Fibroblast of mammary gland (primary cell): ENCODE measurements at regions not wholly inside any gene's neighbourhood (a gene's known extent, or its start where the extent isn't known, plus 50 kb on each side); places are given as distances from the start of the nearest gene placed in this dataset.
A peak's percentile ranks its signal among the peaks of the same experiment; 100 is the strongest.

Experiments
- DNase-seq: peaks from one replicate; pipeline ENCODE4 v3.0.0-alpha.2; 2010; ENCODE audit warnings: low read depth
- H3K4me3 ChIP-seq: 2 replicates; pipeline ENCODE4 v1.5.1; 2011; ENCODE audit warnings: low read depth, mild to moderate bottlenecking, low read length, moderate library complexity; ENCODE audit not compliant: control insufficient read depth
- TF ChIP-seq, protein P1 (sequence below): conservative IDR thresholded peaks from 2 replicates; pipeline ENCODE4 v1.5.1; 2011; ENCODE audit warnings: low read depth, low read length, inconsistent platforms; ENCODE audit not compliant: control insufficient read depth, insufficient read depth

- no peak overlapping the region for H3K4me3 ChIP-seq
- no peak for DNase-seq
- TF ChIP-seq, protein P1, sequence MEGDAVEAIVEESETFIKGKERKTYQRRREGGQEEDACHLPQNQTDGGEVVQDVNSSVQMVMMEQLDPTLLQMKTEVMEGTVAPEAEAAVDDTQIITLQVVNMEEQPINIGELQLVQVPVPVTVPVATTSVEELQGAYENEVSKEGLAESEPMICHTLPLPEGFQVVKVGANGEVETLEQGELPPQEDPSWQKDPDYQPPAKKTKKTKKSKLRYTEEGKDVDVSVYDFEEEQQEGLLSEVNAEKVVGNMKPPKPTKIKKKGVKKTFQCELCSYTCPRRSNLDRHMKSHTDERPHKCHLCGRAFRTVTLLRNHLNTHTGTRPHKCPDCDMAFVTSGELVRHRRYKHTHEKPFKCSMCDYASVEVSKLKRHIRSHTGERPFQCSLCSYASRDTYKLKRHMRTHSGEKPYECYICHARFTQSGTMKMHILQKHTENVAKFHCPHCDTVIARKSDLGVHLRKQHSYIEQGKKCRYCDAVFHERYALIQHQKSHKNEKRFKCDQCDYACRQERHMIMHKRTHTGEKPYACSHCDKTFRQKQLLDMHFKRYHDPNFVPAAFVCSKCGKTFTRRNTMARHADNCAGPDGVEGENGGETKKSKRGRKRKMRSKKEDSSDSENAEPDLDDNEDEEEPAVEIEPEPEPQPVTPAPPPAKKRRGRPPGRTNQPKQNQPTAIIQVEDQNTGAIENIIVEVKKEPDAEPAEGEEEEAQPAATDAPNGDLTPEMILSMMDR = no peak
These were observed 447.0 kb downstream of the ETV1 start for GRCh38 chr7:13542451-13542850.

GRCh38 chr7:13551503-13551902 lies 438.0 kb downstream of the ETV1 start:
- no peak overlapping the region for H3K4me3 ChIP-seq
- DNase-seq = peak; percentile 28
- TF ChIP-seq, protein P1 = no peak

DNA sequence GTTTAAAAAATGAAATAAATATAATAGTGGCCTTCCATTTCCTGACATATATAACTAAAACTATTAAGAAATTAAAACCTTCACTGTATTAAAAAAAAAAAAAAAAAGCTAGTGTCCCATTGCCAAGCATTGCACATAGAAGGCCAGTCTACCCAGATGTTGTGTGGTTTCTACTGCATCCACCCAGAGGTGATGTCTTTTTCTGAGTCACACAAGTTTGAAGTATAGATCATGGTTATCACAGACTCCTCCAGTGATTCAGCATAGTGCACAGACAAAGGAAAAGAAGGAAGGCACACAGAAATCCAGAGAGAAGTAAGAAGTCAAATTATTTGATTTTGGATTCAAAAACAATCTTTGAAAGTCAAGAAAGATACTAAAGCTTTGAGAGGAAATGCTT lies 429.0 kb downstream of the ETV1 start:
- H3K4me3 ChIP-seq = no peak overlapping the region
- DNase-seq = peak; percentile 85
- TF ChIP-seq, protein P1 = no peak

DNA sequence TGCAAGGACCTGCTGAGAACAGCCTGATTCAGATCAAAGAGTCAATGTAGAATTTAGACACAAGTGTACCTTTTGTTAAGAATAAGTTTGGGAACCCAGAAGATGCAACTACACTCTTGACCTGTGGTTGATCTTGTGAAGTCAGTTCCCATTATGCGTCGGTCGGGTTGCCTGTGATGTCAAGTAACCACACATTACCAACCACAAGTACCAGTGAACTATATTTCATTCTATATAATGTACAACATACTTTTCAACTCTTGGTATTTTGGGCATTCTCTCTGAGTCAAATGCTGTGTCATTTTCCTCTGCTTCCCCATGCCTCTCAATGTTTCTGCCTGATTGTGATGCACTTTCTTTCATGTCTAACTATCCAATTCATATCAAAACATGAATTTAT lies 426.2 kb downstream of the ETV1 start:
- TF ChIP-seq, protein P1 = no peak
- no peak for DNase-seq
- no peak overlapping the region for H3K4me3 ChIP-seq

- H3K4me3 ChIP-seq = no peak overlapping the region
- TF ChIP-seq, protein P1 = no peak
- DNase-seq = no peak
These were observed 425.8 kb downstream of the ETV1 start for GRCh38 chr7:13563680-13564079.

DNA sequence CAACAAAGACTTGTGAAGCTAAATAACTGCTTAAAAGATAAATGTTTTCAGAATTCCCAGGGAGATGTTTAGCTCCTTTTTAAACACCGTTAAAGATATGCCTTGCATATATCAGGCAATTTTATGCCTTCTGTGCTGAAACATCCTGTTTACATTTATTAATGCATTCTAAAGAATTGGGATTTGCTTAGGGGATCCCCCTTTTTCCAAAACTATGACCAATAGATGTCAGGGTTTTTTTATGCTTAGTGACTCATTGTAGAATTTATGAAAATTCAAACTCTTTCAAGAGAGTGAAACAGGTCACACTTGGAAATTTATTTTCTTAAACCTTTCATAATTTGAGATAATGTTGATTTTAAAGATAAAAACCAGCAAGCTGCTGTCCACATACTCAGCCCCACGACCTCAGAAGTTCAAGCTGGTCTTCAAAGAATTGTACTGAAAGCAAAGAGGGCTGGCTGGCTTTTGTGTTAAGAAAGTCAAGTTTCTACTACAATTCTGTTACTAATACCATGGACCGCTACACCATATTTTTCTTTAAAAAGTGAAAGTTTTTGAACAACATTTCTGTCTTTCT lies 411.8 kb downstream of the ETV1 start:
- no peak overlapping the region for H3K4me3 ChIP-seq
- DNase-seq = no peak
- TF ChIP-seq, protein P1 = no peak

DNA sequence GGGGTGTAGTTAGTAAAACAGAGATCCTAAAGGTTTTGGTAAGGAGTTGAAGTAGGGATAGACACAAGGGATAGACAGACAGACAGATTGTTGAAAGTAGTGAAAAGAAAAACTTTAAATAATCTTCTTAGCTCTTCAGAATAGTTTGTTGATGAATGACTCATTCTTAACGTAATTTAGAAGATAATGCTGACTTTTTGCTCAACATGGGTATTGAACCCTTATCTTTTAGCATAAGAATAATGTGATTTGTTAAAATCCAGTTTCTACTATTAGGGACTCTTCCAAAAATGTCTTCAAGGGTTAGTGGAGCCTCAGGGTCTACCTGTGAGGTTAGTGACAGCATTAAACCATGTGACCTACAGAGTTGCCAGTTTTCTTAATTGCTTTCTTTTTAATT lies 411.2 kb downstream of the ETV1 start:
- no peak for DNase-seq
- no peak overlapping the region for H3K4me3 ChIP-seq
- TF ChIP-seq, protein P1 = no peak
